GM19468 (cell line): ENCODE measurements at regions not wholly inside any gene's neighbourhood (a gene's known extent, or its start where the extent isn't known, plus 50 kb on each side); places are given as distances from the start of the nearest gene placed in this dataset.
"Not testable (repeated sequence)": the region's sequence is repeated elsewhere in the genome, so short reads cannot be mapped to it uniquely, and the experiment has no call there.

Source experiments
- ATAC-seq: cut with Tn5 transposase; IDR thresholded peaks from one replicate; pipeline ENCODE4 v1.9.1; 2021; ENCODE audit warnings: mild to moderate bottlenecking, moderate library complexity, moderate number of reproducible peaks; ENCODE audit not compliant: unreplicated experiment; ENCODE audit errors: extremely low read depth

DNA sequence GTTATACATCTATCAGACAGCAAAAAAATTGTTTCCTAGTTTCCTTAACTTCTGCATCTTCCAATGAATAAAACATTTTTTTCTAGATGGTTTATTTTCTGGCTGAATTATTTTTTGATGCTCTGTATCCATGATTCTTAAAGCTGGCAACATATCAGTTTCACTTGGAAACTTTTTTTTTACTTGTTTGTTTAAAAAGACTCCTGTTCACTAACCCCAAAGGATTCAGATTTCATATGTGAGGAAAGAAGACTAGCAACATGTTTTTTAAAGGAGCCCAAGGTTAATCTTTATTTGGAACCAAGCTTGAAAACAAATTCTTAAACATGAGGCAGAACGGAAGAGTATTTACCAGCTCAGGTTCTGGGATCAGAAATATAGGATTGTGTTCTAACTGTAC is 632.3 kb downstream of the SLITRK6 start:
- no peak for ATAC-seq

DNA sequence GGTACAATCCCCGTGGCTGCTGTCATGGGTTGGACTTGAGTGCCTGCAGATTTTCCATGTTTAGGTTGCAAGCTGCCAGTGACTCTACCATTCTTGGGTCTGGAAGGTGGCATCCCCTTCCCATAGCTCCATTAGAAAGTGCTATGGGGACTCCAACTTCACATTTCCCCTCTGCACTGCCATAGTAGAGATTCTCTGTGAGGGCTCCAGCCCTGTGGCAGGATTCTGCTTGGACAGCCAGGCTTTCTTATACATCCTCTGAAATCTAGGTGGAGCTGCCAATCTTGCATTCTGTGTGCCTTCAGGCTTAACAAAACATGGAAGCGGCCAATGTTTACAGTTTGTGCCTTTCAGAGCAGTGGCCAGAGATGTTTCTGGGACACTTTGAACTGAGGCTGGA is 636.2 kb downstream of the SLITRK6 start:
- no peak for ATAC-seq

DNA sequence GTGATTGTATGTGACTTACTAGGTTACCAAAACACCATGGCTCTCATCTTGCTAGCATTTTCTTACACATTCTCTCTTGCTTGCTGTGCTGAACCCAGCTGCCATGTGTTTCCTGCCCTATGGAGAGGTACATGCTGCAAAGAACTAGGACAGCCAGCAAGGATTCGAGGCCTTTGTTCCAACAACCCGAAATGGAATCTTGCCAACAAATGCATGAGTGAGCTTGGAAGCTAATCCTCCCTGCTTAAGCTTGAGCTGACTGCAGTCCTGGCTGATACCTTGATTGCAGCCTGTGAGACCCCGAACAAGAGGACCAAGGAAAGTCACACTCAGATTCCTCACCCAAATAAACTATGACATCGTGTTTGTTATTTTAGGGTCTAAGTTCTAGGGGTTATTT is 651.2 kb downstream of the SLITRK6 start:
- no peak for ATAC-seq

DNA sequence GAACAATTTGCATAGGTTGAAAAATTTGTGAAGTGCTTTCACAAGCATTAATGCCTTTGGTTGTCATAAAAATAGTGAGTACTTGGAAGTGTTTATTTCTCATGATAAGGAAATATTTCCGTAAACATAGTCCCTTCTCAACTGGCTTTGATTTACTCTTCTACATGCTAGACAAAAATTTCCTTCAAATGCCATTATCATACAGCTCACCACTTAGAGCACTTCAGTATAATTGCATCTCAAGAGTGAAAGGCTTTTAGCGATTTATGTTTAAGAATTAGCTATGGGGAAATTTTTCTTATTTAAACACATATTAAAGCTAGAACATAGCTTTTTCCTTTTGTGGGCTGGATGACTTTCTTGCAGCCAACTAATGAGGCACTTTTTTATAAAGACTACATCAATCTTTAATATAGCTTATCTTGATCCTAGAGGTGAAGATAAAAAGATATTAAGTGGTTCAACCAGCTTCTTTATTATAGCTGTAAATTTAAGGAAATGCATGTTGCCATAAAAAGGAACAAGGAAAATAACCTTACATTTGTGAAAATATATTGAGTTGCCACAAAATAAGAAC is 656.8 kb downstream of the SLITRK6 start:
- no peak for ATAC-seq

DNA sequence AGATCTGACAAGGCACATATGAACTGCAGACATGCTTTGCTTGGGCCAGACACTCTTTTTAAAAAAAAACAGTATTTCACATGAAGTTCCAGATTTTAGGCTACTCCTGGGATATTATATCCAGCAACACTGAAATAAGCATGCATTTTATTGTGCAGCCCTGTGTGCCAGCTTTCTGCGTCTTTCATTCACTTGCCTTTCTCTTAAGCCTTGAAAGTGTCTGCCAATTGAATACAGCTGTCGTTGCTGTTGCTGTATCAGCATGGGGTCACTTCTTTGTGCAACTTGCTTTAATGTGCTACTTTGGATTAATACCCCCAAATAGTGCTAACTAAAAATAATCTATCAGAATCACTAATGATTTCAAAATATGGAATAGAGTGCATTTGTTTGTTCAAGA is 657.8 kb downstream of the SLITRK6 start:
- ATAC-seq: no peak

DNA sequence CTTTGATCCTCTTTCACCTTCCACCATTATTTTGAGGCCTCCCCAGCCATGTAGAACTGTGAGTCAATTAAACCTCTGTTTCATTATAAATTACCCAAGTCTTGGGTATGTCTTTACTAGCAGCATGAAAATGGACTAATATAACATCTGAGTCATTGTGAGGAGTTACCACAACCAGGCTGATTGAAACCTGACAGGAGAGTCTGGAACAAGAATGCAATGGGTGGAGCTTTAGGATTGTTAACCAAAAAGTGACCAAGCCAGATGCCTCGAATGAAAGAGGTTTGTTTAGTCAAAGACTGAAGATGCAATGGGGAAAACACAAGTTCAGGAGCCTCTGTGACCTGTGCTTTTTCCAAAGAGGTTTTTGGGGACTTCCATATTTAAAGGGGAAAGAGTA is 659.0 kb downstream of the SLITRK6 start:
- ATAC-seq: no peak

DNA sequence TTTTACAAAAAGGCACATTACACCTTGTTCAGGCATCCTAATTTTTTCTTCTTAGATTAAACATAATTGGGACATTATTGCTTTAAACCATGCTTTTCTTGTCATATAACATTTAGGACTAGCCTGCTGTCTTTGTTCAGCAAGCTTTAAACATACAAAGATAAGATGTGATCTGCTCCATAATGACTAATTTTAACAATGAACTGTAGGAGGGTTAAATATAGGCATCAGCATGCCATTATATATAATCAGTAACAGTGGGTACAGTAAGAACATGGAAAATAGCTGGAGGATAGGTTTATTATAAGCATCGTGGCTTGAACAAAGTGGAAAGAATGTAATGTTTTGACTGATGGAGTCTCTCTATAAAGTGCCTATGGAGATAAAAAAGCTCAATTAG is 661.7 kb downstream of the SLITRK6 start:
- ATAC-seq: no peak

DNA sequence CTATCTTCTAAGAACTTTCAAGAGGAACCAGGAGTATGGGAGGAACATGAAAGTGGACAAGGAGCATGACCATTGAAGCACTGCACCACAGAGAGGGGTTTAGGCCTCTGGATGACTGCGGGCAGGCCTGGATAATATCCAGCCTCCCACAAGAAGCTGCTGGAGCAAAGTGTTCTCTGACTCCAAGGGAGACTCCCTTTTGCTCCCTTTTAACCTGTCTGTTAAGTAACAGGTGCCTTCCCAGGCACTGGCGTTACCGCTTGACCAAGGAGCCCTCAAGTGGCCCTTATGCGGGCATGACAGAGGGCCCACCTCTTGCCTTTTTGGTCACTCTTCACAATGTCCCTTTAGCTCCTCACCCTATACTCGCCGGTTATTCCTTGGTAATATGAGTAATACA is 666.2 kb downstream of the SLITRK6 start:
- no peak for ATAC-seq

DNA sequence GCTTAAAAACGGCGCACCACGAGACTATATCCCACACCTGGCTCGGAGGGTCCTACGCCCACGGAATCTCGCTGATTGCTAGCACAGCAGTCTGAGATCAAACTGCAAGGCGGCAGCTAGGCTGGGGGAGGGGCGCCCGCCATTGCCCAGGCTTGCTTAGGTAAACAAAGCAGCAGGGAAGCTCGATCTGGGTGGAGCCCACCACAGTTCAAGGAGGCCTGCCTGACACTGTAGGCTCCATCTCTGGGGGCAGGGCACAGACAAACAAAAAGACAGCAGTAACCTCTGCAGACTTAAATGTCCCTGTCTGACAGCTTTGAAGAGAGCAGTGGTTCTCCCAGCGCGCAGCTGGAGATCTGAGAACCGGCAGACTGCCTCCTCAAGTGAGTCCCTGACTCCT is 675.7 kb downstream of the SLITRK6 start:
- ATAC-seq: not testable (repeated sequence)

DNA sequence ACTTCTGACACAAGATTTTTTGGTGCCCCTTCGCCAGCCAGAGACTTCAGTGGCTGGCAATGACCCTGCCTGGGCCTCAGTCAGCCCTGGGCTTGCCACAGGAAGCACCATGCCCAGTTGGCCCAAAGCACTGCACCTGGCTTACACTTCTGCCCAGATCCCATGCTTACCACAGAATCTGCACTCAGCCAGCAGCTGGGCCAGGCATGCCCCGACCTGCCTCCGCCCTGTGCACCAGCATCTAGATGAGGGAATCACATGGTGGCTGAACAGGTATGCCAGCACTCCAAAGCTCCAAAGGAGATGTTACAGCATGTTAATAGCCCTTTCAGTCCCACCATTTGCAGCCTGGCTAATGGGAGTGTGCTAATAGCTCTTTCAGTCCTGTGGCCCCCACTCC is 690.9 kb downstream of the SLITRK6 start:
- ATAC-seq: no peak

DNA sequence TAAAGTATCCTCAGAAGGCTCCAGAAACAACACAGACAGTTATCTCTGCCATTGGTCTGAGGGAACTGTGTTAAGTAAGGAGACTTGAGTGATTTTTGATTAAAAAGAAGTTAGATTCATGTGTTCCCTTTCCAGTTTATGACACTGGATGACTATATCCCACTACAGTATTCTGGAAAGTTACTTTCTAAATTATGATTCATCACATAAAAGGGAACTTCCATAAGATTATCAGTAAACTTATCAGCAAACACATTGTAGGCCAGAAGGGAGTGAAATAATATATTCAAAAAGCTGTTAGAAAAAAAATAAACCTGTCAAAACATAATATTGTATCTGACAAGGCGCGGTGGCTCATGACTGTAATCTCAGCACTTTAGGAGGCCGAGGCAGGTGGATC is 700.0 kb downstream of the SLITRK6 start:
- ATAC-seq: no peak

DNA sequence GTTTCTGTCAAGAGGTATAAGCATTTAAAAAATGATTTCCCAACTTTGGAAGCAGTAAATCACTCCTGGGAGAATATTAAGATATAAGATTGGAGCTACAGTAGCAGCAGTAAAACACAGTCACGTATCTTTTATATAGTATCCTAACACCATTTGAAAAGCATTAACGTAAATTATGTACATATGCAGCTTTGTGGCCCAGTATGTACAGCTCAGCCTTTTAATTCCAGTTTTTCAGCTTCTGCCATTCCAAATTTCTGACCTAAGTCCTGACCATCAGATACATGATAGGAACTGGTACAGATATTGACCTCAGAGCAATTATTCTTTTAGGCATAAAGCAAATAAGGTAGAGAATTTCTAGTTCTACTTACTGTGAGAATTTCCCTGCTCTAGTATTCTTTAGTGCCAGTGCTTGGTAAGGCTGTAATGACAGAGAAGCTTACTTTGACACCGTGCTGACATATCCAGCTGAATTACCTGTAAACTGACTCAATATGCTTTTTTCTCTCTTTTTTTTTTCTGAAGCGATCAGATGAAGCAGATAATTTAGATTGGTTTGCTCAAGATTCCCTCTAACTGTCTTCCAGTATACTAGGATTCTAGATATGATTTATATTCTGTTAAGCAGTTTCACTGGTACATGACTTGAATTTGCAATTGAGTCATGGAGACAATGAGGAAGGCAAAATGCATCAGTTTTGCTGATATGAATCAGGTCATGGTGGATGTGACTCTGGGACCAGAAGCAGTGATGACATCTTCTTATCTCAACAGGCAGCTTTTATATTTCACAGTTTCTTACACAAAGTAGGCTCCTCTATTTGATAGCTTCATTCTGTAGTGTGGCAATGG is 703.6 kb downstream of the SLITRK6 start:
- ATAC-seq: no peak

DNA sequence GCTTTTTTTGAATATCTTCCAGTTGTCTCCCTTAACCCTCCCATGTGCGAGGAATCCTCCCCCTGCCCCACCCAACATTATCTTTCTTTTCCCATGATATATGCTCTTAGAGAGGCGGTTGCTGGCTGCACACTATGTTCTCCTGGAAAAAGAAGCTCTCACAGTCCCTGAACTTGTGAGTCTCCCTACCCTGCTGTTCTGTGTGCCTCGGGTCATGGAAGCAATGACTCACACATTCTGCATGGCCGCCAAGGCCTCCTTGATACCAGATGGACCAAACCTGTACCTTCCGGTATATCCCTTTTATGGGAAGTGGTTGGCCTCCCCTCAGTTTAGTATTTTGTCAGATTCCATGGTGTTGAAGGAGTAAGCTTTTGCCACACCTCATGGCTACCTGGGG is 705.4 kb downstream of the SLITRK6 start:
- no peak for ATAC-seq

DNA sequence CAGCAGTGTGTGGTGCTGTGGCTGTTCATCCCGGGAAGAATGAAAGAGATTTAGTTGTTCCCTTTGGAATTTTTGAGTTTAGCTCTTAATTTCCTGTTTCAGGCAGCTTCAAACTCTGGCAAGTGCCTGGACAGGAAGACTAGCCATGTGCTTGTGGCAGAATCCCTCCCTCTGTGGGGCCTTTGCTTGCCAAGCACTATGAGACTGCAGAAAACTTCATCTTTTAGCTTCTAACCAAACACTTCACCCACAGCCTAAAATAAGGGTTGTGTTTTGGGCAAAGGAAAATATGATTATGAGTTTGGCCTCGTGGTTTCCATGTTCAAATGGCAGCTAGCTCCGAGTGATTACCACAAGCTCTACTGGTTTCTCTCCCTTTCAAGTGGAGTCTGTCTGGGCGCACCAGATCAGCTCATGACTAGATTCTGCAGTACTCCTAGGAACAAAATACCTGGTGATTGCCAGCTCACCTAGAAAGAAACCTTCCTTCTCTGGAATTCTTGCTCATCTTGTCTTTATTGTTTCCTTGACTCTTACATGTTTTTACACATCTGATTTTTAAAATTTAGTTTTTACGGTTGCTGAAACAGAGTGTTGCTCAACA is 707.5 kb downstream of the SLITRK6 start:
- ATAC-seq: no peak

DNA sequence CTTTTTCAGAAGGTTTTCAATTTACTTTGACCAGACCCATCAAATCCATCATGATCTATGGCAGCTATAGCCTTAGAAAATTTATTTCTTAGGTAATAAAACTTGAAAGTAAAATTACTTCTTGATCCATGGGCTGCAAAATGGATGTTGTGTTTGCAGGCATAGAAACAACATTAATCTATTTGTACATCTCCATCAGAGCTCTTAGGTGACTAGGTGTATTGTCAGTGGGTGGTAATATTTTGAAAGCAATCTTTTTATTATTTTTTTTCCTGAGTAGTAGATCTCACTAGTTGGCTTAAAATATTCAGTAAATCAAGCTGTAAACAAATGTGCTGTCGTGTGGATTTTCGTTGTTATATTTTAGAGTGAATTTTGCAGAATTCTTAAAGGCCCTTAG is 710.0 kb downstream of the SLITRK6 start:
- no peak for ATAC-seq

DNA sequence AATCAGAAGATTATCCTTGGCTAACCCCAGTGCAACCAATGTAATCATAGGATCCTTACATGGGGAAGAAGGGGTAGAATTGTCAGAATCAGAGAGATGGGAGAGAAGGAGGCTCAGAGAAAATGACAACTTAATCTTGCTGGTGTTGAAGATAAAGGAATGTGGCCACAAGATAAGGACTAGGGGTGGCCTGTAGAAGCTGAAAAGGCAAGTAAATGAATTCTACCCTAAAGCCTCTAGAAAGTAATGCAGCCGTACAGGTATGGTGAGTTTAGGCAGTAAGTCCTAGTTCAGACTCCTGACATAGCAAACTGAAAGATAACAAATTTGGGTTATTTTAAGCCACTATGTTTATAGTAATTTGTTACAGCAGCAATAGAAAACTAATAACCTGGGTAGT is 718.5 kb downstream of the SLITRK6 start:
- ATAC-seq: no peak

DNA sequence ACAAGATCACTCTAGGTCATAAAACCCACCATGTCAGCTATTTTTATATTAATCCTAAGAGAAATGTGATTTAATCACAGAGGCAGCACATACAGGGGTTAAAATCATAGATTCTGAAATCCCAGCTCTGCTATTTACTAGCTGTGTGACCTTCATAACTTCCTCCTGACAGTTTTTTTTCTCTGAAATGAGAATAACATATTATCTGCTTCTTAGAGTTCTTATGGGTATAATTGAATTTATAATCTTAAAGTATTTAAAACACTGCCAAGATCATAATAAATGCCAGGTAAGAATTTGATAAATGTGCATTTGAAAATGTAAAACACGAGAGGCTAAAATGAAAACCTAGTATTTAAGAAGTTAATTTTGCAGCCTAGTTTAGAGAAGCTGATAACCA is 722.9 kb downstream of the SLITRK6 start:
- no peak for ATAC-seq

DNA sequence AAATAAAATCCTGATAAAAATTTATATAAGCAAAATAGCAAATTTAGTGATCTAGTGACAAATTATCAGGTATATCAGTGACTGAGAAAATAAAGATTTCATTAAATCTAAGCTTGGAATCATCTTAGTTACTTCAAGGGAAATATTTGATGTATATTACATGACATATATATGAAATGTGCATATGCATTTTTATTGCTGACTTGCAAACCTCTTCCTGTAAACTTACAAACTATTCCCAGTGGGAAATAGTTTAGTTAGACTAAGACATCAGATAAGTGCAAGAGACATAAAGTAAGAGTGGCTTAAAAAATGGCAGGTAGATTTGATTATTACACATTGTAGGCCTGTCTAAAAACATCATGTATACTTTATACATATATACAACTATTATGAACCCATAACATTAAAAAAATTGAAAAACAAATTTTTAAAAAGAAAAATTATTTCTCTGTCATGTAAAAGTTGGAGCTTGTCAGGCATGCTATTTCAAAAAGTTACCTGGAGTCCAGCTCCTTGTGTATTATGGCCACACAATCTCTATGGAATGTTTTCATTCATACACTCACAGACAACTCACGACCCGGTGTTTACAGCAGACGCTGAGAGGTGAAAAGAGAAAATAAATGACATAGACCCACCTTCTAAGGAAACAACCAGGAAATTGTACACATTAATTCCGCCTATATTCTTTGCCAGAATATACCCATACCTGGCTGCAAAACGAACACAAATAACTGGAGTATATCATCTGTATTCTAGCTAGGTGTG is 724.5 kb downstream of the SLITRK6 start:
- ATAC-seq: no peak

DNA sequence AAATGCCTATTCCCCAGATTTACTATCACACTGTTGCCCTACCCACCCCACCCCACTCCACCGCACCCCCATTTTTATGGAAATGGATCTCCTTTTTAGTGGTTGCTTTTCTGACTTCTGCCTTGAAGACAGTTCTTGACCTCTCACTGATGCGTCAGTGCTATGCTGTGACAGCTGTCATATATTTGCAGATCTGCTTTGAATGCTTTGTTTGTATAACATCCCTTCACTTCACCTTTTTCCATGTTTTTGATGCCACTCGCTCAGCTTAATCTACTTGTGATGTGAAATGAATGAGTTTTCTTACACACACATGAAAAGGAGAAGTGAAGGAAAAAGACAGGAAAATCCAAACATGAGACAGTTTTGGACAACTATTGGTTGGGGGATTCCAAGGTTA is 731.0 kb downstream of the SLITRK6 start:
- ATAC-seq: no peak

DNA sequence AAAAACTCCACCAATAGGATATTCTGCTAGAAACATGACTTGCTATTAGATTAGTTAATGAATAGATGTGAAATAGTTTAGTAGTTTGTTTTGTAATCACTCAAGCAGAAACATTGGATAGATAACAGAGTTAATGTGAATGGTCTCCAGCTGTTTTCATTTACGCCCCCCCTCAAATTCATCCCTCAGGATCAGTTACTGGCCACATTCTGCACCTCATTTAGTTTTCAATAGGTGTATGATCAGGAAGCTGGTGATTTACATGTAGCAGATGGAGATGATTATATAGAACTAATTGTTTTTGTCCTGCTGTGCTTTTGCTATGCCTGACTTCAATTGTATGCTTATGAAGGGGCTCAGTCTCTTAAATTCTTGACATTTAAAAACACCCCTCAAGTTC is 759.0 kb downstream of the SLITRK6 start:
- ATAC-seq: no peak

DNA sequence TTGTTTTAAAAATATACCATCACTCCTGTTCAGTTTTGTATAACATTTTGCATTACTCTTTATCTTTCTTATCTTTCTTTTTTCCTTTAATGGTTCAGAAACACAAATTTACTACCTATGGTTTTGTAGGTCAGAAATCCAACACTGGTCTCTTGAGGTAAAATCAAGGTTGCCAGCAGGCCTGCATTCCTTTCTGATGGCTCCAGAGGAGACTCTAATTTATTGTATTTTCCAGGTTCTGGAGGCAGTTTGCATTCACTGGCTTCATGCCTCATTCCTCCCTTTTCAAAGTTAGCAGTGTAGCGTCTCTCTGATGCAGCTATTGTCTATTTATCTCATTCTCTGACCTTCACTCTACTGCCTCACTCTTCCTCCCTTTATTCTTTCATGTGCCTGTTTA is 767.4 kb downstream of the SLITRK6 start:
- no peak for ATAC-seq
